ENCODE measurements at regions not wholly inside any gene's neighbourhood (a gene's known extent, or its start where the extent isn't known, plus 50 kb on each side); places are given as distances from the start of the nearest gene placed in this dataset.
"Not testable (repeated sequence)": the region's sequence is repeated elsewhere in the genome, so short reads cannot be mapped to it uniquely, and the experiment has no call there.

DNA sequence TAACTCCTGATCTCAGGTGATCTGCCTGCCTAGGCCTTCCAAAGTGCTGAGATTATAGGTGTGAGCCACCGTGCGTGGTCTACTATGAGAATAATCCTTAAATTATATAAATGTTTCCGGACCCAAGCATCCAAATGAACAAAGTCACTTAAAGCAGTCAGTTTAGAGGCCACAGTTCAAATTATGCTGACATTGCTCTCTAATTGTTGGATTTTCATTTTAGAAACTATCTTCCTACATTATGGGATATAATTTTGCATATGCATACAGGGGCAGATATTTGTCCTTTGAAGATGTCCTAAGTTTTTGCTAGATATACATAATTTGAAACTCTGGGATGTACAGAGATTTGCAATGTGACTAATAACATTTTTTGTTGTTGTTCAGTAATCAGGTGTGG lies 390.1 kb downstream of the RND3 start:
- no peak for DNase-seq

DNA sequence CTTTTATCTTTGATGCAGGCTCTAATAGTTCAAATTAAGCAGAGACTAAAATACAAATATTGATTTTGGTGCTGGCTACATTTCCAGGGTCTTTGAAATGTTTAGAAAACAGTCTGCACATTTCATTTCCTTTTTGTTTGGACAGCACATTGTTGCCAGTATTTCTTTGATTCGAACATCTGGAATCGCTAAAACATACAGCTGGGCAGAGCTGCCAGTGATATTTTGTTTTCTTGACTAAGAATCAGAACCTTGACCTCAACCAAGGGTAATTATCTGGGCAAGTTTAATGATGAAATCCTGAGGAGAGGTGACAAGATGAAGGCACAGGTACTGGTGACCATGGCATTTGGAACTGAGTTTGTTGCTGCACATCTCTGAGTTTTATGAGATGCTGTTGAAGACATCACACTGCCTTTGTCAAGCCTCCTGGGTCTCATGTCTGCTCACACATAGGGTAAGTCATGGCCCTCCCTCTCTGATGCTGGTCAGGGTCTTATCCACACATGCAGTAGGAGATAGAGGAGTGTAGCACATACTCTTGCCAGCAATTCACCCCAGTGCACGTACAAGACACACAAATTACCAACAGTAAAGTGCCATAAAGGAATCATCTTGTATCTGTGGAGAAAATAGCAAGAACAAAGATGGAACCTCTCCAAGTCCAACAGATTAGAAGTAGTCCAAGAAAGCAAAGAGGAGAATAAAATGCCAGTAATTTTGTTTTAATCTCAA lies 391.9 kb downstream of the RND3 start:
- DNase-seq = no peak

DNA sequence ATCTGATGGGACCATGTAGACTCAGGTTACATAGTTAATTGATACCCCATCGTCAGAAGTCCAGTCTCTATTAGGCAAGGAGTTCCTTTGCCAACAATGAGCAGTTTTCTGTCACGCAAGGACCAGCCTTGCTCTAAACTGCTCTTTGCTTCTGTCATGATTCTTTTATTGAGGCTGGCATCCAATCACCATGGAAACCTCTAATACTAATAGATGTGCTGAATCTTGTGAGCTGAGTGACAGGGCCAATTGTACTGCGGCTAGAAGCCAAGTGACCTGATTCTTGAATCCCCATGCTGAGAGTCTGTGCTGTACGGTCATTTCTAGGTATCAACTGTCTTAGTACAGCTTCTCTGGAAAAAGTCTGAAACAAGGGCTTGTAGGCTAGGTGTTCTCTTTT lies 395.6 kb downstream of the RND3 start:
- no peak for DNase-seq

DNA sequence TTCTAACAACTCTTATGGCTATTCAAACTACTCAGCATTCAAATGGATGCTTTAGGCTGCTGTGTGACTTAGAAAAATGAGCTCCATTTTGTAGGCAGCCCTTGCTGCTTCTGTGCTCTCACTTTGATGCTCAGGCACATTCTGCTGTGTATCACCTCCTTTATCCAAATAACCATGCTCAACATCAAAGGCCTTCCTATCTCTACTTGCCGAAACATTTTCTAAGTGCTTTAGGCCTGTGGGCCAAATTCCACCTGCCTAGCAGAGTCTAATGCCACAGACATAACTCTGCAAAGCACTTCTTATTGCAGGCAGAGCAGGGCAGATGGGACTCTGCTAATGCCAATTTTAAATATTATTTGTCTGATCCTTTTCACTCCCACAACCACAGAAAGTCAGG lies 397.4 kb downstream of the RND3 start:
- DNase-seq = no peak

DNA sequence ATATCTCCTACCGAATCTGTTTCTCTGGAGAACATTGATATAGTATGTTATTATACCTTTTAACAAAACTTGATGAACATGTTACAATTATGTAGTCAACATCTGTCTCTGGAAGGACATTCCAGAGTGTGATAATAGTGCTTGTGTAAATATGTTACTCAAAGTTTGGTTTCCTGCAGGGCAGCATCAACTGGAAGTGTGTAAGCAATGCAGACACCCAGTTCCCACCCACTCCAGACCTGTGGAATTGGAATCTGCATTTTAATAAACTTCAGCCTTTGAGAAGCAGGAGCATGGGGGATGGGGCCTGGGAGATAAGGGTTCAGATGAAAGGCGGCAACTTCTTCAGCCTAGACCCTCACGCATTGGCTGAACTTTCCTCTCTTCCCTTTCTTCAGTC lies 398.9 kb downstream of the RND3 start:
- no peak for DNase-seq

DNA sequence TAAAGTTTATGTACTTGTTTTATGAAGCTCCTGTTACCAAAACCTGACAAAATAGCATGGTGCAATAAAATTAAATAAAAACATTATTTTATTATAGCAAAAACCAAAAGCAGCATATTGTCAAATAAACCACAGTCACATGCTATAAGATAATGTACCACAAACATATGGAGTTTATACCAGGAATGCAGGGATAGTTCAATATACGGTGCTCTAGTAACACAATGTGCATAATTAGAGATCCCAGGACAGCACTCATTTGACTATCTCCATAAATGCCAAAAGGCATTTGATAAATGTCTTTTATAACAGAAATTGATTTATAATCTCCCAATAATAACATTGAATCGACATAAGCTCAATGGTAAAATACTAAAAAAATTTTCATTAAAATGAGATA lies 402.0 kb downstream of the RND3 start:
- no peak for DNase-seq

DNA sequence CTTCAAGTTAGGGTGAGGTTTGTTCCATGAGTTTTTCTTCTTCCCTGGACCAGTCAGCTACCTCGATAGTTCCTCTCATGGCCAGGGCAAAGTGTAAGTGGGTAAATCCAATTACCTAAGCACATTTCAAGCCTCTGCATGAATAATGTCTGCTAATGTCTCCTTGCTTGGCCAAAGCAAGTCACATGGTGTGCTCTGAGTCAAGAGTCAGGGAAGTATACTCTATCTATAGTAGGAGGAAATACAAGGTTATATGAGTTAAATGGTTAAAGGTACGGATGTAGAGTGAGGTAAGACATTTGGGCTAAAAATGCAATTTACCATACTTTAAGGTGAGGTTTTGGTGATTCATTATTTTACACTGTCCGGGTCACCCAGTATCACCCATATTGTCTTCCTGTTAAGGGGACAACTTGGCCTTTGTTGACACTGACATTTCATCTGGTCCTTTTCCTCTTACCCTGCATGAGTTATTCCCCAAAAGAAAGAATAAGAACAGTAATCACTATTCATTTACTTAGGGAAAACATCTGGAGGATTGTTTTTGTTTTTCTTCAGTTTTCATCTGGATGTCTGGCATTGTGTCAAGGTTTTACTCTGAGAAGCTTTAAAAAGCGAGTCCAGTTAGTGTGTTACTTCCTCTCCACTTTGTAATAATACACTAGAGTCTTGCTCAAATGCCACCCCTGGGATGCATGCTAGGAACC lies 405.5 kb downstream of the RND3 start:
- no peak for DNase-seq

DNA sequence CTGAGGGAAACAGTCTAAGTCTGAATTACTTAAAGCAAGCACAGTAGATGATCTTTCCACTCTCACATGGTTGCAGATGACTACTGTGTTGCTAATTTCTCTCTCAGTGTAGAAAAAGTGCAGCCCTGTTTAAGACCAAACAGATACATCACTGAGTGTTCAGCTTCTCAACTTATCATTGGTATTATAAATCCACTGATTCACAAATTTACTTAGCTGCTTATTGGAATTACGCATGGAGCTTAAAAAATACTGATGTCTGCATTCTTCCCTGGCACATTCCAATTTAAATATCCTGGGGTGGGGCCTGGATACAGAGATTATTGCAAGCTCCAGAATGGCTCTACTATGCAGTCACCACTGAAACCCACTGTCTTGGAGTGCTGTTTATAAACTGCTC lies 411.2 kb downstream of the RND3 start:
- DNase-seq = no peak

DNA sequence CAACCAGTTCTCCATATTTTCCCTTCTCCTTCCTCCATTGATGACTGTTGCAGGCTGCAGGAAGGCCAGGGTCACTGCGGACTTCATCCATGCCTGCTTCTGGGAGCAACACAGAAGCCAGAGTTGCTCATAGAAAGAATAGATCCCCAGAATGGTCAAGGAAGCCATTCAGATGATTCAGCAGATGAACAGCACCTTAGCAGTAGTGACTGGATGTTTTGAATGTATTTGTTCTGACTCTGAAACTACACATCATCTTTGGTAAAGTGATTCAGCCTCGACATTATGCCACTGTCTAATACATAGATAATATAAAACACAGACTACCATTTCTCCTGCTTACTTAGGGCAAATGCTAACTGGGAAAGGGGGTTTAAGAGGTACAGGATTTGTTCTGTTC lies 411.6 kb downstream of the RND3 start:
- DNase-seq = no peak

DNA sequence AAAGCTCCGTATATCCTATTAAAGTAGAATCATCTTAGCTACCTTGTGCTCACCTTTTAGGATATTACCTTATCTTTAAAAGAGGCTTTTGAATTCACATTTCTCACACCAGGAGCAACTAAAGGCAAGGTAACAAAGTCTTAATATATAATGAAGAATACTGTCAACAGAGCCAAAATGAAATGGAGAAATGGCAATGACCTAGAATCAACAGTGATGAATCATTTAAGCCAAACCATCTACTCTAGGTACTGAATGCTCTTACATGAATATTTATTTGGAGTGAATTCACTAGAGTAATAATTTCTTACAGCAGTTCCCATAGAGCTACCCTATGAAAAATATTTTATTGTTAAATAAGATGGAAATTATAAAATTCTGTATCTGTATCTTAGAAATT lies 421.0 kb downstream of the RND3 start:
- DNase-seq = no peak

DNA sequence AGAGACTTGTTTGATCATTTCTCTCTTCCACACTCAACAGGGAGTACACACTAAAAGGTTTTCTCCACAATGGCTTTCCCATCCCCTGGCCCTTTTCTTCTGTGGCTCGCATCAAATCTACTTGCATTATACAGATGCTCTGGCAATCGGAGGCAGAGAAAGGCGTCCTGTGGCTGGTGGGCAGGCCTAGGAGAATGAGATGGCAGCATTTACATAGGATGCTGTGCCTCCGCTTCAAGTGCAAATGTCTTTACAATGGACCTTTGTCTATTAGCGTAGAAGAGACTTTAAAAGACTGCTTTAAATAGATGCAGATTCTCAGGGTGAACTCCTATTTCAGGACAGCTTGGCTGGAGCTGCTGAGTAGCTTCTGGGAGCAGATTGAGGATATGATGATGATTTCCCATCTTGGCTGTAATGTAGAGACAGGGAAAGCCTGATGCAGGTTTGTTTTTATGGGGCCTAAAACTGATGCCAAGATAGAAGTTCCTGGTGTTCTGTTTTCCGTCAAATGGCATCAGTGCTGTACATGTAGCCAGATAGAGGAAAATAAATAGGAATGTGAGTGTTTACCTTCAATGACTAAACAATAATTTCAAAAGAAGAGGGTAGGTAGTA lies 423.4 kb downstream of the RND3 start:
- no peak for DNase-seq

DNA sequence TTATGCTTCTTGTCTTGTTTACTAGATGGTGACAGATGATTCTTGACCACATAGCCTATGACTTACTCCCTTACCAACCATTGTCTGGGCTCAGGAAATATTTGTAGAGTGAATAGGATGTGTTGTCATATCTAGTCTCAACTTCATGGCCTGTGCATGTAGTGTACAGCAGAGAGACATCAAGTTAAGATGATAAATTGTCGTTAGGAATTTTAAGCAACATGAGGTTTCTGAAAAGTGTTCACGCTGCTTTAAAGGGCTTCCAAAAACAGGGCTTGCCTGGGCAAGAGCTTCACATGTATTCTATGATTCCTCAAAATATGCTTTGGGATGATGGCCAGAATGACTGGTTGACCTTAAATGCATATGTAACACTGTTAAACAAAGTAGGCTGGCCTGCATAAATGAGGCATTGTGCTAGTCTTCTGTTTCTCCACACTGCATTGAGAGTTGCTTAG lies 424.0 kb downstream of the RND3 start:
- DNase-seq = no peak

DNA sequence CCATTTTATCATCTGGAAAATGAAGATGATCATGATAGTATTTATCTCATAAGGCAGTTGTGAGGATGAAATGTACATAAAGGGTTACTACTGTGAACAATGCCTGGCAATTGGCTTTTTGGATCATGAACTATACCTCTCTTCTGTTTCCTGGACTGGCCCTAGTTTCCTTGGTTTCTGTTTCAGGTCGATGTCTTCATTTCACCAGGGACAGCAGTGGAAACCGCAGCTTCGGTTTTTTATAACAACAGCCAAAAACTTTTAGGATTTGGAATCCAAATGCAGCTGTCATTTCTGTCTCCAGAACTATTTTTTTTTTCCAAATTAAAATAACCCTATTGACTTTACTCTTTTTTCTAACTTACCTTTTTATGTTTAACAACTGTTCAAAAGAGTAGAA lies 425.1 kb downstream of the RND3 start:
- no peak for DNase-seq

DNA sequence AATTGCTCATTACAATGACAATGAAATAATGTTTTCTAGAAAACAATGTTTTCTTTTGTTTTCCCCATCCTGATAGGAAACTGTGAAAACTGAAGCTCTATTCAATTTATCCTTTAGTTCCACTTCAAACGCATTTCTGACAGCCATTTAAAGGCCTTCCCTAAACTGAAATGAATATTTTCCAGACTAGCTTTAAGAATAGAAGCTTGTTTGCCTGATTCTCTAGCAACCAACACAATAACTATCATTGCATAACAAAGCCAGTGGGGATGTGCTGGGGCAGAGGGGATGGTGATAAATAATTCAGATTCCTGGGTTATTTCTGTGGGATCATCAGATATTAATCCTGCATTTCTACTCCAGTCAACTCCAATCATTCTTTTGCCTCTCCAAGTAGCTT lies 427.1 kb downstream of the RND3 start:
- no peak for DNase-seq

DNA sequence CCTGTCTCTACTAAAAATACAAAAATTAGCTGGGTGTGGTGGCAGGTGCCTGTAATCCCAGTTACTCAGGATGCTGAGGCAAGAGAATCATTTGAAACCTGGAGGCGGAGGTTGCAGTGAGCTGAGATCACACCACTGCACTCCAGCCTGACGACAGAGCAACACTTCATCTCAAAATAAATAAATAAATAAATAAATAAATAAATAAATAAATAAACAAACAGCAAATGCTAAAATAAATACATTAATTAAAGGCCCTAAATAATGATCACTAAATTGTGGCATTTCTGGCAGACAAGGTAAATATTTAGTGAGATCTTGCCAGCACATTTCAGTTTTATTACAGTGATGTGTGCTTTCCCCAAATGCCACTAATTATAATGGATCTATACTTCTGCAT lies 427.8 kb downstream of the RND3 start:
- not testable (repeated sequence) for DNase-seq

DNA sequence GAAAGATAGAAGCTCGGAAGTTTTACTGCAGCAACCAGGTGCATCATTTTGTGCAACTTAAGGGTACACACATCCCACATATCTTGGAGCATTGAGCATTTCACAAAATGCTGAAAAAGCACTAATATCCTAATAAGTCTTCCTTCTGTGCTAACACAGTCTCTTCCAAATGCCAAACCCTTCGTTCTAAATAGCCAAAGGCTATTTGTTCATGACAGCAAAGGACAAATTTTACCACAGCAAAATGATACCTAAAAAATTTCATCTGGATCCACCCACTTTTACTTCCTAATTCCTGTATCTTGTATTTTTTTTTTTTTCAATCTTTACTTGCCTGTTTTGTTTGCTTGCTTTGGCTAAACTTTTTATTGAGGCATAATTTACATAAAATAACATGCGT lies 435.0 kb downstream of the RND3 start:
- DNase-seq = no peak

DNA sequence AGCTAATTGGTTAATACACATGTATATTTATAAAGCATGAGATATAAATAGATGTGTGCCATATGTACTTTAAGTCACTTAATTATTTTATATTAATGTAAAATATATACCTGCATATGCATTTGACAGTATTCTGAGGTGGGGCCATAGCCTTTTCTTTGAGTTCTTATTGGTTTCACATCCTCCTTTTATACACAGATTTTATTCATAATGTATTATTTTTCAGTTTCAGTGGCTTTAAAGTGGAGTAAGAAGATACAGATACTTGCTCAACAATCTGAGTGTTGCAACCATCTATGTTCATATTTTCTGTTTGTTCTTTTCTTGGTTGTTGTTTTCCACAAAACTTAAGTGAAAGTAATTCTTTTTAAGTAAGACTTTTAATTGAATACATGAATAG lies 436.5 kb downstream of the RND3 start:
- DNase-seq = no peak

DNA sequence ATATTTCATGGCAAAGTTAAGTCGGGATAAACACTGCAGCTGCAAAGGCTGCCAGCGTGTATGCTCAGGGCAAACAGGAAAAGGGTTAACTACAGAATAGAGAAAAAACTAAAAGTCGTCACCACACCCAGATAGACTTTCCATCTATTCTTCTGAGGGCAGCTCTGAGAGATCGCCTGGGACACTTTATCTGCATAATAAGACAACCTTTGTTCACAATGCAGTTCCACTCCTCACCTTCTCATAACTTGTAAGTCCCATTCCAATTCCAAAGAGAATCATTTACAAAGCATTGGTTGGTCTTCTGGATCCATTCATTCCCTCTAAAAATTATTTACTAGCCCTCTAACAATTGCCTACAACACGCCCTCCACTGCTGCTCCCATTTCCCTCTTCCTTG lies 437.4 kb downstream of the RND3 start:
- DNase-seq = no peak

DNA sequence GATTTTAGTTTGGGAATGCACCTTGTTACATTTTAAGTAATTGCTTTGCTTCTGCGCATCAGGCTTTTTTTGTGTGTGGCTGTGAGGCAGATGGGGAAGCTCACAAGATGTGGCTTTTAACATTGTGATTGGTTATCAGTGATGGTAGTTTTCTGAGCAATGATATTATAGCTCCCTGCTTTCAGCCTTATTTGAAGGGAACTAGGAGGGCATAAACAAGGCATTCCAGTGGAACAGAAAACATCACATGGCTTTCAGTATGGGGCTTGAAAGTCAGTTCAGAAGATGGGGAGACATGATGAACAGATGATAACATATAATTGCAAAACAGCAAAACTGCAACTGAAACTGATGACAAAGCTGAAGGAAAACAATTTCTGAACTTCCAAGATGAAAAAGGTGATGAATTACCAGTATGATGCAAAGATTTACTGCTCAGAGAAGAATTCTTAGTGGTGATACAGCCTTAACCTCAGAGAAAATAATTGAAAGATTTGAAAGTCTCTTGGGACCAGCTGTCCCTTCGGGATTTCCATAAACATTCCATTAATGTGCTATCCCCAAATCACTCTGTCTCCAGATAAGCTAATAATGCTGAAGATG lies 439.7 kb downstream of the RND3 start:
- DNase-seq = no peak

DNA sequence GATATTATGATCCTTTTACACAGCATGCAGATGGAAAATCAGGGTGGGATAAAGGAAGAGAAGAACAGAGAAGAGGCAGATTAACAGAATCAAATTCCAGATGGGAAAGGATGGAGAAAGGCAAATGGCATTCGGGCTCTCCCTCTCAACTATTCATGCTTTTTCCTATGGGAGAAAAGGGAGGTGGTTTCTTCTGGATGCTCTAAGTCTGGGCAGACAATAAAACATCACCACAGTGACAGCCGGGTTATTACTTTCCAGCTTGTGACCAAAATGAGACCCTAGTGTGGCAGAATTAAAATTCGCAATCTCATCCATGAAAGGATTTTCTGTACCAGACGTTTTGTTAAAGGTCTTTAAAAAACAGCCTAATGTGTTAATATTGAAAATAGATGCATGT lies 440.7 kb downstream of the RND3 start:
- no peak for DNase-seq

DNA sequence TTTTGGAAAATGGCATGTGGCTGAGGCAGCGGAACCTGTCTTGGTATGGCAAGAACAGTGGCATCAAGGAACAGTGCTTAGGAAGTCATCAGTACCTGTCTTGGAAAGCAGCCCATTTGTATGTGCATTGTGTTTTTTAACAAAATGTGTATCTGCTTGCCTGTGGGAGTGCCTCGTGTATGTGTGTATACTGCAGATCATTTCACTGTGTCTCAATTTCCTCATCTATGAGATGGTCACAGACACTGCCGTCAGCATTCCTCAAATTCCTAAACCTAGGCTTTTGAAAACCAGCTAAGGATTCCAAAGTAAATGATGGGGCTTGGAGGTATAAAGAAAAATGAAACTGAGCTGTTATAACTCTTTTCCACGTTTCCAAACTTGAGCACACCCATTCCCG lies 441.3 kb downstream of the RND3 start:
- no peak for DNase-seq

DNA sequence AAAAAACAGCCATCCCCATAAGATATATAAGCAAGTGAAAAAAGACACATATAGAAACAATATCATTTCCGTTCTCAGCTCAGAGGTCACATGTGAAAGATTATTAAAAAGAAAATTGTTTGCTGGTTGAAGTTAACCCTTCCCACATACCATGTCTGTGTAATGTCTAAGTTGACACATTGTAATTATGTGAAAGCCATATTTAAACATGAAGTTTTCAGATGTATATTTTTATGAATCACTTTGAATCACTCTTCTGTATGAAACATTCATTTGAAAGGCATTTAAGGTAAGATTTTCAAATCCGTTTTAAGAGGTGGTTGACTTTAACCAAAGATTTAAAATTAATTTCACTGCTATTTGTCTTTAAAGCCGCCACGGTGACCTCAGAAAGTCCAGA lies 441.9 kb downstream of the RND3 start:
- DNase-seq = no peak

DNA sequence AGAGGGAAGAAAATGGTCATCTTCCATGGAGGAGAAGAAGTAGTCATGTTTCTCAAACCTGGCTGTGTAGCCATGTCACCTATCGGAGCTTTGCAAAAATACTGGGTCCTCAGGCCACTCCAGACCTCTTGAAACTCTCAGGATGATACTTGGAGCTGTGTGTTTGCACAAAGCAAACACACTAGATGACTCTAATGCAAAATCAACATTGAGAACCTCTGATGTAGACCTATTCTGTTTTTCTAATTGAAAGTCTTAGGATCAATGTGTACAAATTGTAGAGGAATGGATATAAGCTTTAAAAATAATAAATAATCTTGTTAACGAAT lies 444.3 kb downstream of the RND3 start:
- peak; percentile 73 for DNase-seq

DNA sequence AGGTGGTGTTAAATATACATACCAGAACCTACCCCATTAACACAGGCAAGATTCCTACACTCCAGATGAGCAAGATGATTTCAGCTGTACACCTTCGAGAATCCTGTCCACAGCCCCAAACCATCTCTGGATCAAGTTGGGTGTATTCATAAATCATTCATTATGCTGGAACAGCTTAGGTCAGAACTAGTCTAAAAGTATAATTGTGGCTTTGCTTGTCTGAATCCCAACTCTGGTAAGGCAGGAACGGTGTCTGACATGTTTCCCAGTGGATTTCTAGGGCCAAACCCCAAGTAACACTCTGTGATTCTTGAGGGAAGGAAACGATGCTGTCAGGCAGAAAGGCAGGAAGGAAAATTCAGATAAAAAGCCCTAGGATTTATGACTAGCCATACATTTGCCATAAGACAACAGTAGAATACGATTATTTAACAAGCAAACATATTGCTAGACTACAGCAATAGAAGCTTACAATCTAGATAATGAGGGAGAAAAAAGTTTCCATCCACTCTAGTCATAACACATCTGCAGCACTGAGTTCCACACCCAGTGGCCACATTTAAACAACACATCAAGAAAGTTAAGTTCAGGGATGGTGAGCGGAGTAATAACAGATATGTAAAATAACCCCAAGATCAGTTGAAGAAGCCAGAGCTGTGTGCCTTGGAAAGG lies 444.8 kb downstream of the RND3 start:
- DNase-seq = no peak

Data from NCI-H2029 treated with DMSO at 0.1 percent for 48 hours (cell line).